ENCODE measurements at regions not wholly inside any gene's neighbourhood (a gene's known extent, or its start where the extent isn't known, plus 50 kb on each side); places are given as distances from the start of the nearest gene placed in this dataset.
A peak's percentile ranks its signal among the peaks of the same experiment; 100 is the strongest.

DNA sequence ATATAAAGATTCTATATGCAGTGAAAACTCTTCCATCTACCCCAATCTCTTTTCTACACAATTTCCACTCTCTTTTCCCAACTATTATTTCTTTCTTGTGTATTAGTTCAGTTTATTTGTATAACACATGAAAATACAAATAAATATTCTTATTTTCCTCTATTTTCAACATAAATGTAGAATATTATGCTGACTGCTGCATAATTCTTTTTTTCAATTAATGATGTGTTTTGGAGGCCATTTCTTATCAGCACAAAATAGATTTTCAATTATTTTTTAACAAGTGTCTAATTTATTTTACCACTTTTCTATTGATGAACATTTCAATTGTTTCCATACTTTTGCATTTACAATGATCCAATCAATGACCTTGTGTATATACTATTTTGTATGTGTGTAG, 557.7 kb upstream of the NR3C2 start:
- H3K36me3 ChIP-seq (ENCODE audit: insufficient read depth) = no peaks in the 10 kb centered on the region
- H3K9ac ChIP-seq = no peak overlapping the region
- no peak overlapping the region for H3K4me3 ChIP-seq (IDR thresholded peaks at IDR 0.05; ENCODE audit: insufficient read depth, low read depth, low read length)
- H3K4me1 ChIP-seq (ENCODE audit: low read depth, poor library complexity, severe bottlenecking) = no peaks in the 10 kb centered on the region
- H3K79me2 ChIP-seq (ENCODE audit: insufficient read depth, low read depth) = no peaks in the 10 kb centered on the region
- H3K27me3 ChIP-seq (ENCODE audit: insufficient read depth, low read depth) = no peaks in the 10 kb centered on the region
- H3K27ac ChIP-seq = no peak overlapping the region
- H2AFZ ChIP-seq (ENCODE audit: low read depth) = no peak overlapping the region
- H3K4me2 ChIP-seq = no peak overlapping the region
- no peak for TF ChIP-seq CTCF (conservative IDR thresholded peaks at IDR 0.05; ENCODE audit: low read depth, low read length)
- no peaks in the 10 kb centered on the region for H4K20me1 ChIP-seq (ENCODE audit: insufficient read depth)

- Histone ChIP-seq H3K27me3 (ENCODE audit: insufficient read depth, low read depth) (no peaks in the 10 kb centered on the region), H3K36me3 (ENCODE audit: insufficient read depth) (no peaks in the 10 kb centered on the region), H3K79me2 (ENCODE audit: insufficient read depth, low read depth) (no peaks in the 10 kb centered on the region), H4K20me1 (ENCODE audit: insufficient read depth) (no peaks in the 10 kb centered on the region), H3K4me1 (ENCODE audit: low read depth, poor library complexity, severe bottlenecking) (no peaks in the 10 kb centered on the region), H3K27ac (no peak overlapping the region), H3K9ac (no peak overlapping the region), H2AFZ (ENCODE audit: low read depth) (no peak overlapping the region), H3K4me3 (IDR thresholded peaks at IDR 0.05; ENCODE audit: insufficient read depth, low read depth, low read length) (no peak overlapping the region), H3K4me2 (no peak overlapping the region)
- TF ChIP-seq CTCF (conservative IDR thresholded peaks at IDR 0.05; ENCODE audit: low read depth, low read length) = peak; percentile 47
These were observed 556.5 kb upstream of the NR3C2 start for GRCh38 chr4:148998719-148999118.

DNA sequence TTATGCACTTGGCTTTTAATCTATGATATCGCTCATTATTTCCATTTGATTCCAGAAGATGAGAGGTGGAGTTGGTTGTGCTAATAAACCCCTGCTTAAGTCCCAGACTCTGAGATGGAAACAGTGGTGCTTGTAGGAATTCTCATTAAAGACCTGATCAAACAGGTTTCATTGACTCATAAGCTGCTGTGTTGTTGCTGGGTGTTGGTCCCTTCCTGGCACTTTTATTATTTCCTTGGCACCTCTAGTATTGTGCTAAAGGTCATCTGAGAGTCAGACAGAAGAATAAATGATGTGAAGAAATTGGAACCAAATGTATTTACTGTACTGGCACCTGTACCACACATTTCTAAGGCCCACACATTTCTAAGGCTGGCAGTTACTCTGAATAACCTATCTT, 544.7 kb upstream of the NR3C2 start:
- H3K4me2 ChIP-seq = no peak overlapping the region

DNA sequence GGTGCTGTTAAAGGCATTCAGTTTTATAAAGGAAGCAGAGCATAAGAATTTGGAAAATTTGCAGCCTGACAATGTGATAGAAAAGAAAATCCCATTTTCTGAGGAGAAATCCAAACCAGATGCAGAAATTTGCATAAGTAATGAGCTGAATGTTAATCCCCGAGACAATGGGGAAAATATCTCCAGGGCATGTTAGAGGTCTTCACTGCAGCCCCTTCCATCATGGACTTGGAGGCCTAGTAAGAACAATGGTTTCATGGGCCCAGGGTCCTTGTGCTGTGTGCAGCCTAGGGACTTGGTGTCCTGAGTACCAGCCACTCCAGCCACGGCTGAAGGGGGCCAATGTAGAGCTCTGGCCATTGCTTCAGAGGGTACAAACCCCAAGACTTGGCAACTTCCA, 542.7 kb upstream of the NR3C2 start:
- Histone ChIP-seq H3K27ac (no peak overlapping the region), H2AFZ (ENCODE audit: low read depth) (no peak overlapping the region), H3K27me3 (ENCODE audit: insufficient read depth, low read depth) (no peaks in the 10 kb centered on the region), H3K9ac (no peak overlapping the region), H3K4me1 (ENCODE audit: low read depth, poor library complexity, severe bottlenecking) (no peaks in the 10 kb centered on the region), H3K79me2 (ENCODE audit: insufficient read depth, low read depth) (no peaks in the 10 kb centered on the region), H3K36me3 (ENCODE audit: insufficient read depth) (no peaks in the 10 kb centered on the region), H3K4me2 (no peak overlapping the region), H3K4me3 (IDR thresholded peaks at IDR 0.05; ENCODE audit: insufficient read depth, low read depth, low read length) (no peak overlapping the region), H4K20me1 (ENCODE audit: insufficient read depth) (no peaks in the 10 kb centered on the region)
- TF ChIP-seq CTCF (conservative IDR thresholded peaks at IDR 0.05; ENCODE audit: low read depth, low read length) = no peak

More for the DNA sequence above, 544.7 kb upstream of the NR3C2 start:
- Histone ChIP-seq H3K4me1 (ENCODE audit: low read depth, poor library complexity, severe bottlenecking) (no peaks in the 10 kb centered on the region), H3K36me3 (ENCODE audit: insufficient read depth) (no peaks in the 10 kb centered on the region), H4K20me1 (ENCODE audit: insufficient read depth) (no peaks in the 10 kb centered on the region), H2AFZ (ENCODE audit: low read depth) (no peak overlapping the region), H3K79me2 (ENCODE audit: insufficient read depth, low read depth) (no peaks in the 10 kb centered on the region), H3K9ac (no peak overlapping the region), H3K27me3 (ENCODE audit: insufficient read depth, low read depth) (no peaks in the 10 kb centered on the region), H3K27ac (no peak overlapping the region), H3K4me3 (IDR thresholded peaks at IDR 0.05; ENCODE audit: insufficient read depth, low read depth, low read length) (no peak overlapping the region)
- no peak for TF ChIP-seq CTCF (conservative IDR thresholded peaks at IDR 0.05; ENCODE audit: low read depth, low read length)

DNA sequence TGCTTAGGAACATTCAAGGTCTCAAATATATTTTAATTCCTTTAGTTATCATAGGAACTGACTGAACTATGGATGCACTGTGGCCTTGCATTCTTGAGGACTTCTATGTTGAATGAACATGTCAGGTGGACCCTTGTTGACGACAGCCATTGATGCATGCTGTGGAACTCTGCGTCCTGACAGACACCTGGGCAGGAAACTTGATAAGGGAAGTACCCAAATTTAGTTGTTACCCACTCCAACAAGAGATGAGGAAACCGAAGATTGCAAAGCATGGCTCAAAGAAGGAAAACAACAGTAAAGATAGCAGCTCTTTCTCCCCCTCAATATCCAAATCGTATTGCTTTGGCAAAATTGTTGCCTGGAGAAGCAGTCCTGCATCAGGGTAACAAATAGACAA, 540.0 kb upstream of the NR3C2 start:
- H3K27me3 ChIP-seq (ENCODE audit: insufficient read depth, low read depth) = no peaks in the 10 kb centered on the region
- H3K4me1 ChIP-seq (ENCODE audit: low read depth, poor library complexity, severe bottlenecking) = no peaks in the 10 kb centered on the region
- H3K9ac ChIP-seq = no peak overlapping the region
- H3K27ac ChIP-seq = no peak overlapping the region
- no peak overlapping the region for H3K4me2 ChIP-seq
- no peak for TF ChIP-seq CTCF (conservative IDR thresholded peaks at IDR 0.05; ENCODE audit: low read depth, low read length)
- no peaks in the 10 kb centered on the region for H3K36me3 ChIP-seq (ENCODE audit: insufficient read depth)
- no peaks in the 10 kb centered on the region for H4K20me1 ChIP-seq (ENCODE audit: insufficient read depth)
- H3K4me3 ChIP-seq (IDR thresholded peaks at IDR 0.05; ENCODE audit: insufficient read depth, low read depth, low read length) = no peak overlapping the region
- no peak overlapping the region for H2AFZ ChIP-seq (ENCODE audit: low read depth)
- H3K79me2 ChIP-seq (ENCODE audit: insufficient read depth, low read depth) = no peaks in the 10 kb centered on the region
